Endodermal cell (in vitro differentiated cells): ENCODE measurements at regions not wholly inside any gene's neighbourhood (a gene's known extent, or its start where the extent isn't known, plus 50 kb on each side); places are given as distances from the start of the nearest gene placed in this dataset.

Experiments
- DNase-seq: peaks from one replicate; pipeline ENCODE4 v3.0.0-alpha.2; 2017
- H3K27ac ChIP-seq: 2 replicates; pipeline ENCODE4 v1.5.1; 2013; ENCODE audit warnings: mild to moderate bottlenecking, low read depth, low read length, moderate library complexity
- H3K27me3 ChIP-seq: 2 replicates; pipeline ENCODE4 v1.6.1; 2013; ENCODE audit warnings: mild to moderate bottlenecking, low read length, moderate library complexity; ENCODE audit not compliant: insufficient read depth, control insufficient read depth, poor library complexity, severe bottlenecking
- H3K36me3 ChIP-seq: 2 replicates; pipeline ENCODE4 v1.7.0; 2013; ENCODE audit warnings: mild to moderate bottlenecking, low read length, moderate library complexity; ENCODE audit not compliant: control insufficient read depth, insufficient read depth
- H3K4me1 ChIP-seq: one replicate; pipeline ENCODE4 v1.7.0; 2013; ENCODE audit warnings: low read length; ENCODE audit not compliant: control insufficient read depth, insufficient read depth
- H3K4me3 ChIP-seq: 2 replicates; pipeline ENCODE4 v1.5.1; 2013; ENCODE audit warnings: mild to moderate bottlenecking, low read length, moderate library complexity
- H3K9ac ChIP-seq: 2 replicates; pipeline ENCODE4 v1.6.1; 2013; ENCODE audit warnings: mild to moderate bottlenecking, low read length, moderate library complexity; ENCODE audit not compliant: poor library complexity, severe bottlenecking; ENCODE audit errors: extremely low read depth
- H3K9me3 ChIP-seq: 2 replicates; pipeline ENCODE4 v1.6.1; 2013; ENCODE audit warnings: mild to moderate bottlenecking, low read length, moderate library complexity; ENCODE audit not compliant: control insufficient read depth
- H3K27ac Mint-ChIP-seq: 2 replicates; pipeline ENCODE4 v1.8.0; 2020; ENCODE audit warnings: mixed read lengths
- H3K27me3 Mint-ChIP-seq: 2 replicates; pipeline ENCODE4 v1.8.0; 2021; ENCODE audit warnings: mild to moderate bottlenecking, mixed read lengths; ENCODE audit not compliant: insufficient read depth
- H3K36me3 Mint-ChIP-seq: 2 replicates; pipeline ENCODE4 v1.8.0; 2020; ENCODE audit warnings: low read depth, mixed read lengths
- H3K4me1 Mint-ChIP-seq: 2 replicates; pipeline ENCODE4 v1.8.0; 2020; ENCODE audit warnings: mixed read lengths
- H3K4me3 Mint-ChIP-seq: 2 replicates; pipeline ENCODE4 v1.8.0; 2020; ENCODE audit warnings: mild to moderate bottlenecking, moderate library complexity, mixed read lengths
- H3K9me3 Mint-ChIP-seq: 2 replicates; pipeline ENCODE4 v1.8.0; 2020; ENCODE audit warnings: mild to moderate bottlenecking, mixed read lengths
- WGBS, 2 experiments: methylation state at CpG; one replicate each; pipeline versions ENCODE4 v1.1.5 to v1.1.7; 2013; ENCODE audit warnings: missing lambda C conversion rate in 2 of 2, mixed read lengths in 1 of 2; ENCODE audit not compliant: insufficient coverage in 1 of 2, insufficient read length in 1 of 2; 5-methylcytosine and 5-hydroxymethylcytosine counted together
- TF ChIP-seq, protein P1 (sequence below): fragments of 200-600 bp; sonication (generic); conservative IDR thresholded peaks from 2 replicates; pipeline ENCODE4 v1.5.0; 2021; ENCODE audit warnings: antibody characterized with exemption, mild to moderate bottlenecking

DNA sequence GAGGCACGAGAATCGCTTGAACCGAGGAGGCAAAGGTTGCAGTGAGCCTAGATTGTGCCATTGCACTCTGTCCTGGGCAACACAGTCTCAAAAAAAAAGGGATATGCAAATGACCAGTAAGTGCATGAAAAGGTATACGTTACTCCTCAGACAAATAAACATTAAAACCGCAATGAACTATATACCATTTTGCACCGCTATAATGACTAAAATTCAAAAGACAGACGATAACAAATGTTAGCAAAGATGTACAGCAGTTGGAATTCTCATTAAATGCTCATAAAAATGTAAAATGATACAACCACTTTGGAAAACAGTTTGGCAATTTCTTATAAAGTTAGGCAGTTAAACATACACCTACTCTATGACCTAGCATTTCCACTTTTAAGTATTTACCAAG lies 67.4 kb upstream of the MSH6 start:
- H3K4me1 ChIP-seq: no peaks in the 10 kb centered on the region
- TF ChIP-seq, protein P1, sequence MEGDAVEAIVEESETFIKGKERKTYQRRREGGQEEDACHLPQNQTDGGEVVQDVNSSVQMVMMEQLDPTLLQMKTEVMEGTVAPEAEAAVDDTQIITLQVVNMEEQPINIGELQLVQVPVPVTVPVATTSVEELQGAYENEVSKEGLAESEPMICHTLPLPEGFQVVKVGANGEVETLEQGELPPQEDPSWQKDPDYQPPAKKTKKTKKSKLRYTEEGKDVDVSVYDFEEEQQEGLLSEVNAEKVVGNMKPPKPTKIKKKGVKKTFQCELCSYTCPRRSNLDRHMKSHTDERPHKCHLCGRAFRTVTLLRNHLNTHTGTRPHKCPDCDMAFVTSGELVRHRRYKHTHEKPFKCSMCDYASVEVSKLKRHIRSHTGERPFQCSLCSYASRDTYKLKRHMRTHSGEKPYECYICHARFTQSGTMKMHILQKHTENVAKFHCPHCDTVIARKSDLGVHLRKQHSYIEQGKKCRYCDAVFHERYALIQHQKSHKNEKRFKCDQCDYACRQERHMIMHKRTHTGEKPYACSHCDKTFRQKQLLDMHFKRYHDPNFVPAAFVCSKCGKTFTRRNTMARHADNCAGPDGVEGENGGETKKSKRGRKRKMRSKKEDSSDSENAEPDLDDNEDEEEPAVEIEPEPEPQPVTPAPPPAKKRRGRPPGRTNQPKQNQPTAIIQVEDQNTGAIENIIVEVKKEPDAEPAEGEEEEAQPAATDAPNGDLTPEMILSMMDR: no peak

DNA sequence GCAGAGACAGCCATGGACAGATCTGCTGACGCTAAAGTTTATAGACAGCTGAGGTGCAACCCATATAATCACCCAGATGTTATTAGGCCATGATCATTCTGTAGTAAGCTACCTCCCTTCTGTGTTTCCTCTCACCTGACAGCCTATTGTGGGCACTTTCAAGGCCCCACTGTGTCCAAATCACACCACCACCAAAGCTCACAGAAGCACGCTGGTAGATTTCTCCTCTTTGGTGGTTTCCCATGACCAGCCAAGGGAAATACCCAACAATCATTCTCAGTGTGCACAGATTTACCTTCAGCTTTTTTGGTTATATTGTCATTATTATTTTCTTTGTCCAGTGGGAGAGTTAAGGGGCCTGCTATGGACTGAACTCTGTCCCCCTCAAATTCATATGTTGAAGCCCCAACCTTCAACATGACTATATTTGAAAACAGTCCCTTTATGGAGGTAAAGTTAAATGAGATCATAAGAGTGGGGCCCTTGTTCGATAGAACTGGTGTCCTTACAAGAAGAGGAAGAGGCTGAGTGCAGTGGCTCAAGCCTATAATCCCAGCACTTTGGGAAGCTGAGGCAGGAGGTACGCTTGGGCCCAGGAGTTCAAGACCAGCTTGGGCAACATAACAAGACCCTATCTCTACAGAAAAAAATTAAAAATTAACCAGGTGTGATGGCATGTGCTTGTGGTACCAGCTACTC lies 74.0 kb upstream of the MSH6 start:
- Mint-ChIP-seq H3K9me3 (peaks cover 3% of the 10 kb centered on the region), H3K27me3 (no peaks in the 10 kb centered on the region), H3K27ac (no peak overlapping the region), H3K36me3 (peaks cover 13% of the 10 kb centered on the region), H3K4me1 (peaks cover 15% of the 10 kb centered on the region), H3K4me3 (no peak overlapping the region)
- peaks cover 2% of the 10 kb centered on the region for H3K4me1 ChIP-seq
- H3K9me3 ChIP-seq: peaks cover 6% of the 10 kb centered on the region
- whole genome bisulfite sequencing, 2 experiments: 93% methylated on average over 2 to 4 of the region's 4 CpGs
- no peak for DNase-seq
- no peaks in the 10 kb centered on the region for H3K27me3 ChIP-seq
- no peak overlapping the region for H3K9ac ChIP-seq
- H3K27ac ChIP-seq: no peak overlapping the region
- no peaks in the 10 kb centered on the region for H3K36me3 ChIP-seq
- H3K4me3 ChIP-seq: no peak overlapping the region
- TF ChIP-seq, protein P1: no peak

More for the DNA sequence above, 67.4 kb upstream of the MSH6 start:
- no peak for DNase-seq
- H3K4me1 Mint-ChIP-seq: peaks cover 16% of the 10 kb centered on the region
- 92 to 95% methylated on average over 6 to 7 of the region's 7 CpGs for WGBS, 2 experiments
- Histone ChIP-seq H3K4me3 (no peak overlapping the region), H3K36me3 (no peaks in the 10 kb centered on the region), H3K9ac (no peak overlapping the region), H3K27ac (no peak overlapping the region), H3K9me3 (peaks cover 28% of the 10 kb centered on the region), H3K27me3 (no peaks in the 10 kb centered on the region)
- peaks cover 25% of the 10 kb centered on the region for H3K9me3 Mint-ChIP-seq
- H3K27ac Mint-ChIP-seq: no peak overlapping the region
- no peaks in the 10 kb centered on the region for H3K27me3 Mint-ChIP-seq
- no peak overlapping the region for H3K4me3 Mint-ChIP-seq
- H3K36me3 Mint-ChIP-seq: peaks cover 15% of the 10 kb centered on the region

DNA sequence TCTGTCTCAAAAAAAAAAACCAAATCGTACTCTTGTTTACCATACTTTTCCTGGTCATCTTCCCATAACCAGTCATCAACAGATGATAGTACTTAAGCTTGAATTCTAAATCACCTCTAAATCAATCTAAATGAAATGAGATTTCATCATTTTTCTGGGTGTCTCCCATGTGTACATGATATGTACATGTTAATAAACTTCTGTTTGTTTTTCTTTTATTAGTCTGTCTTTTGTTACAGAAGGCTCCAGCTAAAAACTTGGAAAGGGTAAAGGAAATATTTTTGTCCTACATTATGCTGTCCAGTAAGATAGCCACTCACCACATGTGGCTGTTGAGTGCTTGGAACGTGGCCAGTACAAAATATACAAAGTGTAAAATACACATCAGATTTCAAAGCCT lies 78.7 kb upstream of the MSH6 start:
- 100% methylated on average over 1 of the region's 2 CpGs; no CpG with 5 or more reads in 1 of the 2 experiments for WGBS, 2 experiments
- Mint-ChIP-seq H3K27me3 (no peaks in the 10 kb centered on the region), H3K9me3 (peaks cover 9% of the 10 kb centered on the region), H3K36me3 (peaks cover 13% of the 10 kb centered on the region), H3K27ac (no peak overlapping the region), H3K4me3 (no peak overlapping the region), H3K4me1 (peaks cover 14% of the 10 kb centered on the region)
- Histone ChIP-seq H3K9ac (no peak overlapping the region), H3K4me1 (peaks cover 2% of the 10 kb centered on the region), H3K27me3 (no peaks in the 10 kb centered on the region), H3K36me3 (no peaks in the 10 kb centered on the region), H3K9me3 (peaks cover 14% of the 10 kb centered on the region), H3K27ac (no peak overlapping the region), H3K4me3 (no peak overlapping the region)
- TF ChIP-seq, protein P1: no peak
- DNase-seq: no peak
